ENCODE measurements at regions not wholly inside any gene's neighbourhood (a gene's known extent, or its start where the extent isn't known, plus 50 kb on each side); places are given as distances from the start of the nearest gene placed in this dataset.
"Not testable (repeated sequence)": the region's sequence is repeated elsewhere in the genome, so short reads cannot be mapped to it uniquely, and the experiment has no call there.

DNA sequence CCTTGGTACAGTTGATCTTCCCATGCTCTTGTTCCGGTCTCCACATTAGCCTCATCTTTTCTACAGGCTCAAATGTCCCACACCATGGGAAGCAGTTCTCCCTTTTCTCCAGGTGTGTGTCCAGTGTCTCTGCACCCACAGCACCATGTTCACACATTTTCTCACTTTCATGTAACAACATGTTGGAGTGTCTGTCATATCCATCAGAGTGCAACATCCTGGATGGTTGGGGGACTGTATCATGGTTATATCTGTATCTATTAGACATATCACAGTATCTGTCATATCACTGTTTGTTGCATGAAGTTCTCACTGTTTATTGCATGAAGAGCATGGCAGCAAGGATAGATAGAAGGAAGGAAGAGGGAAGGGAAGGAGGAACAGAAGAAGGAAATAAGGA is 635.6 kb downstream of the EPM2A start:
- no peaks in the 10 kb centered on the region for H3K9me2 ChIP-seq (ENCODE audit: low read depth, low read length)
- no peak overlapping the region for H3K4me3 ChIP-seq (ENCODE audit: low read depth, low read length, poor library complexity, severe bottlenecking)
- H3K27ac ChIP-seq (ENCODE audit: low read depth, low read length, poor library complexity, severe bottlenecking), result no peak overlapping the region
- H2AFZ ChIP-seq (ENCODE audit: low read length), result no peak overlapping the region
- H3K4me2 ChIP-seq (ENCODE audit: low read length), result no peak overlapping the region
- H3K4me1 ChIP-seq (ENCODE audit: insufficient read depth, low read length, severe bottlenecking), result no peaks in the 10 kb centered on the region
- no peak overlapping the region for H3K9ac ChIP-seq (ENCODE audit: low read length)
- TF ChIP-seq EZH2 (IDR thresholded peaks at IDR 0.05; ENCODE audit: borderline replicate concordance, low read length), result no peak
- TF ChIP-seq, protein P1, sequence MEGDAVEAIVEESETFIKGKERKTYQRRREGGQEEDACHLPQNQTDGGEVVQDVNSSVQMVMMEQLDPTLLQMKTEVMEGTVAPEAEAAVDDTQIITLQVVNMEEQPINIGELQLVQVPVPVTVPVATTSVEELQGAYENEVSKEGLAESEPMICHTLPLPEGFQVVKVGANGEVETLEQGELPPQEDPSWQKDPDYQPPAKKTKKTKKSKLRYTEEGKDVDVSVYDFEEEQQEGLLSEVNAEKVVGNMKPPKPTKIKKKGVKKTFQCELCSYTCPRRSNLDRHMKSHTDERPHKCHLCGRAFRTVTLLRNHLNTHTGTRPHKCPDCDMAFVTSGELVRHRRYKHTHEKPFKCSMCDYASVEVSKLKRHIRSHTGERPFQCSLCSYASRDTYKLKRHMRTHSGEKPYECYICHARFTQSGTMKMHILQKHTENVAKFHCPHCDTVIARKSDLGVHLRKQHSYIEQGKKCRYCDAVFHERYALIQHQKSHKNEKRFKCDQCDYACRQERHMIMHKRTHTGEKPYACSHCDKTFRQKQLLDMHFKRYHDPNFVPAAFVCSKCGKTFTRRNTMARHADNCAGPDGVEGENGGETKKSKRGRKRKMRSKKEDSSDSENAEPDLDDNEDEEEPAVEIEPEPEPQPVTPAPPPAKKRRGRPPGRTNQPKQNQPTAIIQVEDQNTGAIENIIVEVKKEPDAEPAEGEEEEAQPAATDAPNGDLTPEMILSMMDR (IDR thresholded peaks at IDR 0.05; ENCODE audit: low read length), result no peak
- no peaks in the 10 kb centered on the region for H3K36me3 ChIP-seq (ENCODE audit: insufficient read depth, low read length)
- H3K79me2 ChIP-seq (ENCODE audit: insufficient read depth, low read length), result no peaks in the 10 kb centered on the region
- H3K9me3 ChIP-seq (ENCODE audit: low read length), result no peaks in the 10 kb centered on the region
- no peaks in the 10 kb centered on the region for H4K20me1 ChIP-seq (ENCODE audit: insufficient read depth, low read length)
- no peaks in the 10 kb centered on the region for H3F3A ChIP-seq (ENCODE audit: insufficient read depth, low read length)
- no peaks in the 10 kb centered on the region for H3K27me3 ChIP-seq (ENCODE audit: insufficient read depth, low read length)

DNA sequence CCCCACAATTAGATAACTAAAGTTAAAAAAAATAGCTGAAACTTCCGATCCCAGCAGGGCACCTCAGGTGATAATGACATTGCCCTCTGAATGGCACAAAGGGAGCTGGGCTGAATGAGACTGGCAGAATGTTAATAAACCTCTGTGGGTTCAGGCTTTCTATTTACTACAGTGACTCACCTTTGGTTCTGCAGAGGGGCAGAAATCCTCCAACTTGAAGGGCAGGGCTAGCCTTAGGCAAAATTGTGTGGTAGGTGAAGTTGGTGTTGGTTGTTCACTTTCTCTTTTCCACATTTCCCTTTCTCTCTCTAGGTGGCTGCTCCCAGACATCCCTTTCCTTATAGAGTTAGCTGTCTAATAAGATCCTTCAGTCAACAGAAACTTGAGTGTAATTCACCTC is 625.2 kb downstream of the EPM2A start:
- no peaks in the 10 kb centered on the region for H3K9me2 ChIP-seq (ENCODE audit: low read depth, low read length)
- H3K4me2 ChIP-seq (ENCODE audit: low read length), result no peak overlapping the region
- H3K79me2 ChIP-seq (ENCODE audit: insufficient read depth, low read length), result no peaks in the 10 kb centered on the region
- H3K9me3 ChIP-seq (ENCODE audit: low read length), result no peaks in the 10 kb centered on the region
- no peaks in the 10 kb centered on the region for H3F3A ChIP-seq (ENCODE audit: insufficient read depth, low read length)
- no peaks in the 10 kb centered on the region for H3K36me3 ChIP-seq (ENCODE audit: insufficient read depth, low read length)
- TF ChIP-seq, protein P1 (IDR thresholded peaks at IDR 0.05; ENCODE audit: low read length), result no peak
- no peak for TF ChIP-seq EZH2 (IDR thresholded peaks at IDR 0.05; ENCODE audit: borderline replicate concordance, low read length)
- H3K9ac ChIP-seq (ENCODE audit: low read length), result no peak overlapping the region
- no peaks in the 10 kb centered on the region for H3K4me1 ChIP-seq (ENCODE audit: insufficient read depth, low read length, severe bottlenecking)
- H2AFZ ChIP-seq (ENCODE audit: low read length), result no peak overlapping the region
- no peaks in the 10 kb centered on the region for H3K27me3 ChIP-seq (ENCODE audit: insufficient read depth, low read length)
- H4K20me1 ChIP-seq (ENCODE audit: insufficient read depth, low read length), result no peaks in the 10 kb centered on the region
- no peak overlapping the region for H3K4me3 ChIP-seq (ENCODE audit: low read depth, low read length, poor library complexity, severe bottlenecking)
- no peak overlapping the region for H3K27ac ChIP-seq (ENCODE audit: low read depth, low read length, poor library complexity, severe bottlenecking)

DNA sequence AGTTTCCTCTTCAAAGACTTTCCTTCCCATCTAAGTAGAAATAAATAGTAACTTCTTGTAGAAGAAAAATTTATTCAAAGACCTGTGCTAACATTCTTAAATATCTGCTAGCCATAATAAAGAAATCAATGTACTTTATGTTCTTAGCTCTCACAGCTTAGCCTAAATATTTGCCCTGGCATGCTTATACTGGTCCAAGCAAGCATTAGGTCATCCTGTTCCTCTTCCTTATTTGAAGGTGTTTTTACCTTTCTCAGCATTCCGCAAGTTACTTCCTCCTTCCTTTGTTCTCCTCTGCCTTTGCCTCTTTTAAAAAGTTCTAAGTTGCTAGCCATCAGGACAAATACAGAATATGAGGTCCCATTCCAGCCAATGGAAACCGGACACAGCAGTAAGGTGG is 623.9 kb downstream of the EPM2A start:
- not testable (repeated sequence) for H3K4me3 ChIP-seq (ENCODE audit: low read depth, low read length, poor library complexity, severe bottlenecking); H2AFZ ChIP-seq (ENCODE audit: low read length); H3F3A ChIP-seq (ENCODE audit: insufficient read depth, low read length); H3K9me2 ChIP-seq (ENCODE audit: low read depth, low read length); H3K9me3 ChIP-seq (ENCODE audit: low read length); H3K9ac ChIP-seq (ENCODE audit: low read length); H3K27me3 ChIP-seq (ENCODE audit: insufficient read depth, low read length); H4K20me1 ChIP-seq (ENCODE audit: insufficient read depth, low read length); H3K36me3 ChIP-seq (ENCODE audit: insufficient read depth, low read length); H3K4me2 ChIP-seq (ENCODE audit: low read length); H3K79me2 ChIP-seq (ENCODE audit: insufficient read depth, low read length); H3K27ac ChIP-seq (ENCODE audit: low read depth, low read length, poor library complexity, severe bottlenecking); H3K4me1 ChIP-seq (ENCODE audit: insufficient read depth, low read length, severe bottlenecking)

DNA sequence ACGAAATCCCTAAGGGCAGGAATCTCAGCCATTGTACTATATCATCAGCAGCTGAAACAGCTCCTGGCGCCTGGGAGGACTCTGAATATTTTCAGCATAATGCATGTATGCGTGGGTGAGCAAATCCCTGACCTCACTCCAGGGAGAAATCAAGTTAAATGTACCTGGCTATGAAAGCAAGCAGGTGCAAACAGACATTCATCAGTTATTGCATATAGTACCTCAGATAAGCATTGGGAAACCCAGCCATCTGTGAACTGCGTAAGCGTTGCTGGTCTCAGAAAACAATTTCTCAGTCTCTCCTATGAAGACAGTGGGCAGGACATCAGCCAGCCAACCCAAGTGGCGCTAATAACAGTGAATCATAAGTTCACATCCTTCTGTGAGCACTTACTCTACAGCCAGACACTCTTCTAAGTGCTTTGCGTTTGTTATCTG is 622.6 kb downstream of the EPM2A start:
- Histone ChIP-seq H3K4me1 (ENCODE audit: insufficient read depth, low read length, severe bottlenecking) (no peaks in the 10 kb centered on the region), H2AFZ (ENCODE audit: low read length) (no peak overlapping the region), H3K9ac (ENCODE audit: low read length) (no peak overlapping the region), H3K27me3 (ENCODE audit: insufficient read depth, low read length) (no peaks in the 10 kb centered on the region), H3K4me2 (ENCODE audit: low read length) (no peak overlapping the region), H3K9me2 (ENCODE audit: low read depth, low read length) (no peaks in the 10 kb centered on the region), H3K27ac (ENCODE audit: low read depth, low read length, poor library complexity, severe bottlenecking) (no peak overlapping the region), H3F3A (ENCODE audit: insufficient read depth, low read length) (no peaks in the 10 kb centered on the region), H3K9me3 (ENCODE audit: low read length) (no peaks in the 10 kb centered on the region), H4K20me1 (ENCODE audit: insufficient read depth, low read length) (no peaks in the 10 kb centered on the region), H3K4me3 (ENCODE audit: low read depth, low read length, poor library complexity, severe bottlenecking) (no peak overlapping the region), H3K79me2 (ENCODE audit: insufficient read depth, low read length) (no peaks in the 10 kb centered on the region), H3K36me3 (ENCODE audit: insufficient read depth, low read length) (no peaks in the 10 kb centered on the region)
- TF ChIP-seq, protein P1 (IDR thresholded peaks at IDR 0.05; ENCODE audit: low read length), result no peak
- TF ChIP-seq EZH2 (IDR thresholded peaks at IDR 0.05; ENCODE audit: borderline replicate concordance, low read length), result no peak

Data from OCI-LY1 (cell line).